ENCODE measurements at regions not wholly inside any gene's neighbourhood (a gene's known extent, or its start where the extent isn't known, plus 50 kb on each side); places are given as distances from the start of the nearest gene placed in this dataset.

GRCh38 chrX:129108936-129109335, 414.4 kb downstream of the SMARCA1 start:
- ATAC-seq: no peak
- Histone ChIP-seq H3K27ac (no peak overlapping the region), H3K4me3 (no peak overlapping the region), H3K36me3 (no peaks in the 10 kb centered on the region), H3K4me1 (no peaks in the 10 kb centered on the region), H3K9me3 (no peaks in the 10 kb centered on the region), H3K27me3 (no peaks in the 10 kb centered on the region)
- intact Hi-C loops (cut with DNase I): no loop called here
- no peak for TF ChIP-seq CTCF (IDR thresholded peaks at IDR 0.05)
- no peak for DNase-seq

- intact Hi-C loops (cut with DNase I): no loop called here
- Histone ChIP-seq H3K27me3 (no peaks in the 10 kb centered on the region), H3K9me3 (no peaks in the 10 kb centered on the region), H3K4me3 (no peak overlapping the region), H3K27ac (no peak overlapping the region), H3K4me1 (no peaks in the 10 kb centered on the region), H3K36me3 (no peaks in the 10 kb centered on the region)
- ATAC-seq: no peak
- no peak for TF ChIP-seq CTCF (IDR thresholded peaks at IDR 0.05)
- DNase-seq: no peak
These were observed 424.1 kb downstream of the SMARCA1 start for GRCh38 chrX:129099207-129099606.

DNA sequence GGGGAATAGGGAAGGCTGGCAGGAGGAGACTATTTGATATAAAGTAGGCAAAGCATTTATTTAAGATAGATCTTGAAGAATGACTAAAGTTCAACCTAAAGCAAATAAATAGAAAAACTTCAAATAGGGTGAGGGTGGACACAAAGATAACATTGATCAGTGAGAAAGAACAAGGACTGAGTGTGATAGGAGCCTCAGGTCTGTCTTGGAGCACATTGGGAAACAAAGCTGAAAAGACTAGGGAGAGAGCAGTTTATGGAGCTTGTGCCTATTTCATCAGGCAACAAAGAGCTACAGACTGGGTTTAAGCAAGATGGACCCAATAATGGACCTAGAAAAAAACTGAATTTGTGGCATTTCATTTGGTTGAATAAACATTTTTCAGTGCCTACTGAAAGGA, 425.6 kb downstream of the SMARCA1 start:
- H3K4me3 ChIP-seq: no peak overlapping the region

DNA sequence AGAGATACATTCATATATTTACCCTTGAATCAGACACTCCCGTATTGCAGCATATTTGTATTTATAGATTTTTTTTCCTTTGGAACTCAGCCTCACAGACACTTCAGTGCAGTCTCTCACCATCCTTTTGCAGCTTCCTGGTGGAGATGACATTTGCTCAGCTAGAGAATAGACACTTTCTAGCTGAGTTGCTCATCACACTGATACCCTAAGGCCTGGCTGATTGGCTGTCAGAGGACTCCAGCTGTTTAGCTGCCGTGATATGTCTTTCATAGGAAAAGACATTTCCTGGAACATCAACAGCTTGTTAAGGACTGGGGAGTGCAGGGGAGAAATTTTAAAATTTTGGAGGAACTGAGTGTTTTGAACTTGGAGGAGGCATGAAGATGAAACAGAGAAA, 429.6 kb downstream of the SMARCA1 start:
- no peak overlapping the region for H3K27ac ChIP-seq
- H3K4me1 ChIP-seq: no peaks in the 10 kb centered on the region
- no peak for TF ChIP-seq CTCF (IDR thresholded peaks at IDR 0.05)
- H3K9me3 ChIP-seq: no peaks in the 10 kb centered on the region
- ATAC-seq (no peak), DNase-seq (no peak)
- no peak overlapping the region for H3K4me3 ChIP-seq
- H3K36me3 ChIP-seq: no peaks in the 10 kb centered on the region
- intact Hi-C loops (cut with DNase I): no loop called here
- H3K27me3 ChIP-seq: no peaks in the 10 kb centered on the region

More for the DNA sequence above, 425.6 kb downstream of the SMARCA1 start:
- intact Hi-C loops (cut with DNase I): no loop called here
- Histone ChIP-seq H3K4me1 (no peaks in the 10 kb centered on the region), H3K36me3 (no peaks in the 10 kb centered on the region), H3K27me3 (no peaks in the 10 kb centered on the region), H3K9me3 (no peaks in the 10 kb centered on the region), H3K27ac (no peak overlapping the region)
- no peak for TF ChIP-seq CTCF (IDR thresholded peaks at IDR 0.05)
- ATAC-seq: no peak
- no peak for DNase-seq

DNA sequence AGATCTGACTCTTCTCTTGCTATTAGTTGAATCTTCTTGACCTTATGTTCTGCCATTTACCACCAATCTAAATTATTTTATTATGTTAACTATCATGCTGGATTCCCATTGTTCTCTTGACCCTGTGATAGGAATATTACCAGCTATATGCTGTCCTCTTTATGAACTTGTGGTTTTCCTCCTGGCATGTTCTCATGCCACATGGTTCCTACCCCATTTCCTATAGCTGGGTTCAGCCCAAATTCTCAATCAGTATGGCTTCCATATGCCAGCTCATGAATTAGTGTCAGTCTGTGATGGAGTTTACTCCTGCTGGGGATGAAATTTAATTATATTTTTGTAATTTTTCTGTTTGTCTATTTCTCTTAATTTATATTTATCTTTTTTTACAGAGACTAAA, 430.5 kb downstream of the SMARCA1 start:
- no peak for TF ChIP-seq CTCF (IDR thresholded peaks at IDR 0.05)
- ATAC-seq: no peak
- H3K27me3 ChIP-seq: no peaks in the 10 kb centered on the region
- H3K4me3 ChIP-seq: no peak overlapping the region
- H3K4me1 ChIP-seq: no peaks in the 10 kb centered on the region
- DNase-seq: no peak
- no peaks in the 10 kb centered on the region for H3K9me3 ChIP-seq
- no peaks in the 10 kb centered on the region for H3K36me3 ChIP-seq
- intact Hi-C loops (cut with DNase I): no loop called here
- no peak overlapping the region for H3K27ac ChIP-seq

Measured in left lung (tissue), 4 donors.